SK-N-MC (cell line): ENCODE measurements at regions not wholly inside any gene's neighbourhood (a gene's known extent, or its start where the extent isn't known, plus 50 kb on each side); places are given as distances from the start of the nearest gene placed in this dataset.

Source experiments
- EZH2 ChIP-seq: fragments of 200-600 bp; sonication (generic); IDR thresholded peaks from one replicate; pipeline ENCODE4 v1.6.1; 2017; ENCODE audit warnings: antibody characterized with exemption
- POLR2AphosphoS5 ChIP-seq: IDR thresholded peaks from 2 replicates; pipeline ENCODE4 v1.6.1; 2012; ENCODE audit warnings: mild to moderate bottlenecking, low read depth, low read length, borderline replicate concordance

DNA sequence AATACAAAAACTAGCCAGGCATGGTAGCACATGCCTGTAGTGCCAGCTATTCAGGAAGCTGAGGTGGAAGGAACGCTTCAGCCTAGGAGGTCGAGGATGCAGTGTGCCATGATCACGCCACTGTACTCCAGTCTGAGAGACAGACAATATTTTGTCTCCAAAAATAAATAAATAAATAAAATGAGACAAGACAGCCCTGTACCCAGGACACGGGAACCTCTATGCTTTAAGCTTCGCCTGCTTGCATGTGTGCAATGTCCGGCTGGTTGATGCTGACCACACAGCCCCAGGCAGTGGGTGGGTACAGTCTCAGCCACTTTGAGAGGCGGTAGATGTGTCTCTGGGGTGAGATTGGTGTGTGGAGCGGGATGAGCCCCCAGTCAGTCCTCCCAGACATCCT, 52.0 kb upstream of the MPEG1 start:
- no peak for TF ChIP-seq EZH2
- no peak for TF ChIP-seq POLR2AphosphoS5
